Neural cell (in vitro differentiated cells): ENCODE measurements at regions not wholly inside any gene's neighbourhood (a gene's known extent, or its start where the extent isn't known, plus 50 kb on each side); places are given as distances from the start of the nearest gene placed in this dataset.

ENCODE experiments used
- CTCF ChIP-seq: fragments of 450-650 bp; IDR thresholded peaks from 2 replicates; pipeline ENCODE4 v1.5.1; 2014; ENCODE audit warnings: antibody characterized with exemption, mild to moderate bottlenecking, moderate library complexity; ENCODE audit not compliant: poor library complexity, severe bottlenecking
- EP300 ChIP-seq: fragments of 450-650 bp; conservative IDR thresholded peaks from 2 replicates; pipeline ENCODE4 v1.6.1; 2014; ENCODE audit warnings: antibody characterized with exemption, mild to moderate bottlenecking, moderate library complexity; ENCODE audit not compliant: poor library complexity, severe bottlenecking
- EZH2 ChIP-seq: fragments of 200-600, 300-800 bp; shearing (Covaris generic), sonication (generic); IDR thresholded peaks from 2 replicates; pipeline ENCODE4 v1.6.1; 2014; ENCODE audit warnings: antibody characterized with exemption, low read length, borderline replicate concordance, mild to moderate bottlenecking; ENCODE audit not compliant: insufficient read depth, poor library complexity, severe bottlenecking
- MXI1 ChIP-seq: fragments of 450-650 bp; conservative IDR thresholded peaks from 2 replicates; pipeline ENCODE4 v1.6.1; 2014; ENCODE audit warnings: antibody characterized with exemption, mild to moderate bottlenecking; ENCODE audit not compliant: poor library complexity, severe bottlenecking
- POLR2AphosphoS5 ChIP-seq: IDR thresholded peaks from 2 replicates; pipeline ENCODE4 v1.6.1; 2012
- RAD21 ChIP-seq: fragments of 450-650 bp; conservative IDR thresholded peaks from 2 replicates; pipeline ENCODE4 v1.6.1; 2014; ENCODE audit warnings: antibody characterized with exemption, mild to moderate bottlenecking, moderate library complexity

GRCh38 chr20:59437601-59438031 lies 137.2 kb downstream of the EDN3 start:
- TF ChIP-seq CTCF (no peak), EZH2 (no peak), EP300 (no peak), POLR2AphosphoS5 (no peak), RAD21 (no peak), MXI1 (no peak)
